Duodenal mucosa (tissue), 2 donors: ENCODE measurements at regions not wholly inside any gene's neighbourhood (a gene's known extent, or its start where the extent isn't known, plus 50 kb on each side); places are given as distances from the start of the nearest gene placed in this dataset.

Source experiments
- H3K27ac ChIP-seq: one replicate; pipeline ENCODE4 v1.7.0; 2013; ENCODE audit warnings: low read depth, low read length
- H3K27me3 ChIP-seq, 2 donors: one replicate each; pipeline ENCODE4 v1.7.0; 2013; ENCODE audit warnings: low read length in 2 of 2, control low read depth in 1 of 2; ENCODE audit not compliant: insufficient read depth in 2 of 2, control insufficient read depth in 1 of 2
- H3K36me3 ChIP-seq, 2 donors: one replicate each; pipeline ENCODE4 v1.7.0; 2013; ENCODE audit warnings: low read length in 2 of 2, control low read depth in 1 of 2; ENCODE audit not compliant: insufficient read depth in 2 of 2, control insufficient read depth in 1 of 2
- H3K4me1 ChIP-seq, 2 donors: one replicate each; pipeline ENCODE4 v1.7.0; 2013; ENCODE audit warnings: low read length in 2 of 2, control low read depth in 1 of 2; ENCODE audit not compliant: insufficient read depth in 2 of 2, control insufficient read depth in 1 of 2
- H3K4me3 ChIP-seq, 2 donors: one replicate each; pipeline ENCODE4 v1.7.0; 2013; ENCODE audit warnings: low read length in 2 of 2, low read depth in 1 of 2
- H3K9ac ChIP-seq, 2 donors: one replicate each; pipeline ENCODE4 v1.7.0; 2013; ENCODE audit warnings: low read length in 2 of 2, low read depth in 1 of 2
- H3K9me3 ChIP-seq, 2 donors: one replicate each; pipeline ENCODE4 v1.7.0; 2013; ENCODE audit warnings: low read length in 2 of 2, control low read depth in 1 of 2; ENCODE audit not compliant: control insufficient read depth in 1 of 2

DNA sequence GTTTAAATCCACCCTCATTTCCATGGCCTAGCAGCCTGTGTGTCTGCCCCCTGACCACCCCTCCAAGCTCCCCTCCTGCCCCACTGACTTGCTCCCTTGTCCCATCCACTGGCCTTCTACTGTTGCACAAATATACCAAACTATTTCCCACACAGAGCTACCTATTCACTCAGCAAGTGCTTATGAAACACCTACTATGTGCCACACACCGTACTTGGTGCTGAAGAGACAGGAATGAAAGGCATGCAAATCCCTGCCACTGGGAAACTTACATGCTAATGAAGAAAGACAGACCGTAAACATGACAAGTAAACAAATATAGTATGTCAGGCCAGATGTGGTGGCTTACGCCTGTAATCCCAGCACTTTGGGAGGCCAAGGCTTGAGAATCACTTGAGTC lies 49.9 kb upstream of the CAPZB start:
- H3K27ac ChIP-seq: no peak overlapping the region
- no peak overlapping the region for H3K9ac ChIP-seq
- H3K9me3 ChIP-seq: peaks cover 0 to 4% of the 10 kb centered on the region in 2 donors
- H3K27me3 ChIP-seq: no peaks in the 10 kb centered on the region
- peaks cover 0 to 3% of the 10 kb centered on the region in 2 donors for H3K4me1 ChIP-seq
- H3K36me3 ChIP-seq: peaks cover 0 to 3% of the 10 kb centered on the region in 2 donors
- no peak overlapping the region for H3K4me3 ChIP-seq
